PC-3 (cell line): ENCODE measurements at regions not wholly inside any gene's neighbourhood (a gene's known extent, or its start where the extent isn't known, plus 50 kb on each side); places are given as distances from the start of the nearest gene placed in this dataset.

ENCODE experiments used
- CTCF ChIP-seq: fragments of 300-600 bp; sonication (generic); conservative IDR thresholded peaks from 2 replicates; pipeline ENCODE4 v1.5.1; 2017; ENCODE audit warnings: antibody characterized with exemption, low read depth, mild to moderate bottlenecking, low read length
- EZH2 ChIP-seq: fragments of 300-600 bp; sonication (generic); IDR thresholded peaks from one replicate; pipeline ENCODE4 v1.6.1; 2017; ENCODE audit warnings: antibody characterized with exemption, mild to moderate bottlenecking, low read length; ENCODE audit not compliant: unreplicated experiment
- EZH2phosphoT487 ChIP-seq: fragments of 300-600 bp; sonication (generic); IDR thresholded peaks from 2 replicates; pipeline ENCODE4 v1.6.1; 2018; ENCODE audit warnings: mild to moderate bottlenecking, antibody characterized with exemption, low read length, borderline replicate concordance

DNA sequence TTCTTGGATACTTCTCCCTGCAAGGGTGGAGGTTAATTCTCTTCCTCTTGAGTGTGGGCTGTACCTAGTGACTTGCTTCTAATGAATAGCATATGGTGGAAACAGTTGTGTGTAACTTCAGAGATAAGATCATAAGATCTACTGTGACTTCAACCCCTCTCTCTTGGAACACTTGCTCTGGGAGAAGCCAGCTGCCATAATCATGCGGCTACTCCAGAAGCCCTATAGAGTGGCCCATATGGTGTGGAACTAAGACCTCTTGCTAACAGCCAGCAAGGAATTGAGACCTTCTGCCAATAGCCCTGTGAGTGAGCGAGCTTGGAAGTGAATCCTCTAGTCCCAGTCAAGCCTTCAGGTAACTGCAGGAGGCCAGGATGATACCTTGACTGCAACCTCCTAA, 81.1 kb downstream of the RBMX2 start:
- no peak for TF ChIP-seq CTCF
- TF ChIP-seq EZH2, result no peak
- no peak for TF ChIP-seq EZH2phosphoT487
